PC-3 (cell line): ENCODE measurements at regions not wholly inside any gene's neighbourhood (a gene's known extent, or its start where the extent isn't known, plus 50 kb on each side); places are given as distances from the start of the nearest gene placed in this dataset.
A peak's percentile ranks its signal among the peaks of the same experiment; 100 is the strongest.

ENCODE experiments used
- ATAC-seq: fragments of 200-7000 bp; cut with Tn5 transposase; 2 replicates; pipeline ENCODE4 v1.9.1; 2020; ENCODE audit warnings: mild to moderate bottlenecking, moderate library complexity
- BruUV-seq: library from RNA; stranded (reverse); fragments of 400-500 nt; replicated peaks from 2 replicates; lab custom pipeline; 2021; lab: Mats Ljungman, UMichigan
- CTCF ChIA-PET: fragments of 300-600 bp; sonication (Branson Sonifier 250); formaldehyde crosslinking; loops from one replicate; lab custom pipeline; 2022; ENCODE audit warnings: antibody characterized with exemption; lab: Charles Lee
- POLR2A ChIA-PET: fragments of 300-600 bp; sonication (Branson Sonifier 250); formaldehyde crosslinking; loops from one replicate; lab custom pipeline; 2022; ENCODE audit warnings: antibody characterized with exemption; ENCODE audit not compliant: unreplicated experiment; lab: Charles Lee
- DNase-seq: peaks from one replicate; pipeline ENCODE4 v3.0.0-alpha.2; 2015
- H2AFZ ChIP-seq: fragments of 300-600 bp; sonication (generic); 2 replicates; pipeline ENCODE4 v1.6.0; 2016; ENCODE audit warnings: antibody characterized with exemption, low read length
- H3F3A ChIP-seq: fragments of 300-600 bp; sonication (generic); one replicate; pipeline ENCODE4 v1.6.0; 2017; ENCODE audit warnings: antibody characterized with exemption, low read length, control low read depth, mild to moderate bottlenecking; ENCODE audit not compliant: unreplicated experiment
- H3K27ac ChIP-seq: fragments of 300-600 bp; sonication (generic); 2 replicates; pipeline ENCODE4 v1.5.1; 2016; ENCODE audit warnings: mild to moderate bottlenecking, low read length
- H3K27me3 ChIP-seq: fragments of 300-600 bp; sonication (generic); 2 replicates; pipeline ENCODE4 v1.6.1; 2016; ENCODE audit warnings: low read length, mixed read lengths
- H3K36me3 ChIP-seq: fragments of 300-600 bp; sonication (generic); 2 replicates; pipeline ENCODE4 v1.6.1; 2016; ENCODE audit warnings: low read depth, mixed run types, low read length, mixed read lengths
- H3K4me1 ChIP-seq: fragments of 300-600 bp; sonication (generic); 2 replicates; pipeline ENCODE4 v1.5.1; 2016; ENCODE audit warnings: low read length; ENCODE audit not compliant: insufficient read depth
- H3K4me2 ChIP-seq: fragments of 300-600 bp; sonication (generic); 2 replicates; pipeline ENCODE4 v1.6.0; 2016; ENCODE audit warnings: low read length
- H3K4me3 ChIP-seq: fragments of 300-600 bp; sonication (generic); 2 replicates; pipeline ENCODE4 v1.5.1; 2016; ENCODE audit warnings: mild to moderate bottlenecking, low read length, mixed read lengths
- H3K79me2 ChIP-seq: fragments of 300-600 bp; sonication (generic); 2 replicates; pipeline ENCODE4 v1.6.1; 2017; ENCODE audit warnings: low read length, mixed read lengths
- H3K9ac ChIP-seq: fragments of 300-600 bp; sonication (generic); 2 replicates; pipeline ENCODE4 v1.6.0; 2016; ENCODE audit warnings: mild to moderate bottlenecking, low read length
- H3K9me2 ChIP-seq: fragments of 300-600 bp; sonication (generic); replicated peaks from 2 replicates; pipeline ENCODE4 v1.6.1; 2016; ENCODE audit warnings: mixed run types, low read length, mixed read lengths
- H3K9me3 ChIP-seq: fragments of 300-600 bp; sonication (generic); 2 replicates; pipeline ENCODE4 v1.6.1; 2016; ENCODE audit warnings: low read length, mixed read lengths
- H4K20me1 ChIP-seq: fragments of 300-600 bp; sonication (generic); 2 replicates; pipeline ENCODE4 v1.6.1; 2016; ENCODE audit warnings: low read length, mixed read lengths
- EZH2 ChIP-seq: fragments of 300-600 bp; sonication (generic); IDR thresholded peaks from one replicate; pipeline ENCODE4 v1.6.1; 2017; ENCODE audit warnings: antibody characterized with exemption, mild to moderate bottlenecking, low read length; ENCODE audit not compliant: unreplicated experiment
- EZH2phosphoT487 ChIP-seq: fragments of 300-600 bp; sonication (generic); IDR thresholded peaks from 2 replicates; pipeline ENCODE4 v1.6.1; 2018; ENCODE audit warnings: mild to moderate bottlenecking, antibody characterized with exemption, low read length, borderline replicate concordance
- intact Hi-C: fragments of 100-400 bp; cut with micrococcal nuclease; formaldehyde crosslinking; loops from 2 replicates; pipeline ENCODE4 v1.9.0; 2023
- TF ChIP-seq, protein P1 (sequence below): fragments of 300-600 bp; sonication (generic); conservative IDR thresholded peaks from 2 replicates; pipeline ENCODE4 v1.5.1; 2017; ENCODE audit warnings: antibody characterized with exemption, low read depth, mild to moderate bottlenecking, low read length

- no peak overlapping the region for H3K4me3 ChIP-seq
These were observed 56.4 kb upstream of the LIFR start for GRCh38 chr5:38612851-38613250.

GRCh38 chr5:38613490-38613889, 57.0 kb upstream of the LIFR start:
- BruUV-seq, result no TSS peak
- H3K36me3 ChIP-seq, result no peaks in the 10 kb centered on the region
- H3K79me2 ChIP-seq, result no peaks in the 10 kb centered on the region
- no peak overlapping the region for H3K4me3 ChIP-seq
- CTCF ChIA-PET, result no interaction called here
- H3K4me2 ChIP-seq, result no peak overlapping the region
- no peak overlapping the region for H2AFZ ChIP-seq
- peaks cover 9% of the 10 kb centered on the region; the same call in 1 of the 2 replicates for H3K4me1 ChIP-seq
- DNase-seq (no peak), ATAC-seq (no peak)
- no peaks in the 10 kb centered on the region for H3K9me2 ChIP-seq
- H3K27ac ChIP-seq, result no peak overlapping the region
- POLR2A ChIA-PET, result no interaction called here
- intact Hi-C loops, result no loop called here
- H3K9ac ChIP-seq, result no peak overlapping the region
- H3F3A ChIP-seq, result no peaks in the 10 kb centered on the region
- 0 out of 2 replicates have a peak, but pooled peaks cover under 1% of the 10 kb centered on the region for H3K9me3 ChIP-seq
- TF ChIP-seq, protein P1, sequence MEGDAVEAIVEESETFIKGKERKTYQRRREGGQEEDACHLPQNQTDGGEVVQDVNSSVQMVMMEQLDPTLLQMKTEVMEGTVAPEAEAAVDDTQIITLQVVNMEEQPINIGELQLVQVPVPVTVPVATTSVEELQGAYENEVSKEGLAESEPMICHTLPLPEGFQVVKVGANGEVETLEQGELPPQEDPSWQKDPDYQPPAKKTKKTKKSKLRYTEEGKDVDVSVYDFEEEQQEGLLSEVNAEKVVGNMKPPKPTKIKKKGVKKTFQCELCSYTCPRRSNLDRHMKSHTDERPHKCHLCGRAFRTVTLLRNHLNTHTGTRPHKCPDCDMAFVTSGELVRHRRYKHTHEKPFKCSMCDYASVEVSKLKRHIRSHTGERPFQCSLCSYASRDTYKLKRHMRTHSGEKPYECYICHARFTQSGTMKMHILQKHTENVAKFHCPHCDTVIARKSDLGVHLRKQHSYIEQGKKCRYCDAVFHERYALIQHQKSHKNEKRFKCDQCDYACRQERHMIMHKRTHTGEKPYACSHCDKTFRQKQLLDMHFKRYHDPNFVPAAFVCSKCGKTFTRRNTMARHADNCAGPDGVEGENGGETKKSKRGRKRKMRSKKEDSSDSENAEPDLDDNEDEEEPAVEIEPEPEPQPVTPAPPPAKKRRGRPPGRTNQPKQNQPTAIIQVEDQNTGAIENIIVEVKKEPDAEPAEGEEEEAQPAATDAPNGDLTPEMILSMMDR, result no peak
- TF ChIP-seq EZH2 (no peak), EZH2phosphoT487 (no peak)
- H3K27me3 ChIP-seq, result no peaks in the 10 kb centered on the region
- H4K20me1 ChIP-seq, result no peaks in the 10 kb centered on the region

More at GRCh38 chr5:38612851-38613250, 56.4 kb upstream of the LIFR start:
- BruUV-seq, result no TSS peak
- Histone ChIP-seq H3K4me2 (no peak overlapping the region), H4K20me1 (no peaks in the 10 kb centered on the region), H2AFZ (no peak overlapping the region), H3K9me3 (no peaks in the 10 kb centered on the region), H3K36me3 (no peaks in the 10 kb centered on the region), H3K79me2 (no peaks in the 10 kb centered on the region), H3K4me1 (peaks cover 15% of the 10 kb centered on the region), H3K9ac (no peak overlapping the region), H3K9me2 (no peaks in the 10 kb centered on the region), H3K27me3 (no peaks in the 10 kb centered on the region), H3K27ac (no peak overlapping the region), H3F3A (no peaks in the 10 kb centered on the region)
- DNase-seq, result no peak
- no peak for ATAC-seq
- intact Hi-C loops, result no loop called here
- TF ChIP-seq EZH2, result no peak
- TF ChIP-seq, protein P1, result no peak
- TF ChIP-seq EZH2phosphoT487, result no peak
- ChIA-PET CTCF (no interaction called here), POLR2A (no interaction called here)

DNA sequence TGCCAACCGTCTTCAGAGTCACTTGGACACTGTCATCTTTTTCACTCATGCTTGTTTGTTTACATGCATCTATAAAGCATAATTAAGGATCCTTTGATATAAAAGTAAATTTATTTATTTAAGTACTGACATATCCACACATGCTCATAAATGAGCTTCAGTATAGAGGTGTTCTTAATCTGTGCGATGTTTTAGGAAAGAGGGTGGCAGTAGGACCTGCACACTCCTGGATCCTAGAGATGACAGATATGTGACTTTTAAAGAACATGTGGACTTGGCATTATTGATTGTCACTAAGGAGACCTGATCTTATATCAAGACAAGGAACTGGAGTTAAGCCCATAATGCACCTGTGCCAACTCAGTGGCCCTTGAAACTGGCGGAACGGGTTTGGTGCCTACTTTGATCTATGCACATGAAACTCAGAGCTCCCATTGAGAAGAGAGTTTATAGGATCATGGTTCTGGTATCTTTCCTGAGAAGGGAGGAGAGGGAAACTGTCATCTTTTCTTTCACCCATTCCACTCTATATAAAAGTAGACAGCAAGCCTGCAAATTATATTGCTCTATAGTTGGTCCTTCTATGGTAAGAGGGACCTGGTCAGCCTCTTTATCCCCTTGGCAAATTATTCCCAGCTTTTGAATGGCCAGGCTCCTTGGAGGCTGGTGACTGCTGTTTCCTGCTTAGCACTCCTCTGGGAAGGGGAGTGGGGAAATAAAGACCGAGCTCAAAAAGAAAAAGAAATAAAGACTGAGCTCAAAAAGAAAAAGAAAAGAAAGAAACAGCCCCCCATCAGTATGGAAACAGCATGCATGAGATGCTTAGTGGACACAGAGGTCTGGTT, 57.8 kb upstream of the LIFR start:
- Histone ChIP-seq H3K79me2 (no peaks in the 10 kb centered on the region), H3K4me3 (no peak overlapping the region), H3K9me3 (peaks cover 7% of the 10 kb centered on the region; the same call in 1 of the 2 replicates), H3K9ac (no peak overlapping the region), H4K20me1 (no peaks in the 10 kb centered on the region), H3K4me2 (peak overlapping the region; percentile 38), H3K36me3 (no peaks in the 10 kb centered on the region), H2AFZ (peak overlapping the region; percentile 25; the same call in 1 of the 2 replicates), H3K27me3 (no peaks in the 10 kb centered on the region), H3K9me2 (no peaks in the 10 kb centered on the region), H3K4me1 (peaks cover 8% of the 10 kb centered on the region; the same call in 1 of the 2 replicates), H3F3A (no peaks in the 10 kb centered on the region), H3K27ac (no peak overlapping the region)
- peak; percentile 87 for DNase-seq
- ATAC-seq, result peak; percentile 53
- ChIA-PET CTCF (no interaction called here), POLR2A (no interaction called here)
- no TSS peak for BruUV-seq
- TF ChIP-seq EZH2phosphoT487, result no peak
- no peak for TF ChIP-seq EZH2
- TF ChIP-seq, protein P1, result no peak
- intact Hi-C loops, result no loop called here
